ENCODE measurements at regions not wholly inside any gene's neighbourhood (a gene's known extent, or its start where the extent isn't known, plus 50 kb on each side); places are given as distances from the start of the nearest gene placed in this dataset.

GRCh38 chr9:31032206-31032605 is 1352.2 kb upstream of the ACO1 start:
- no peak for TF ChIP-seq POLR2A (IDR thresholded peaks at IDR 0.05)
- TF ChIP-seq, protein P1, sequence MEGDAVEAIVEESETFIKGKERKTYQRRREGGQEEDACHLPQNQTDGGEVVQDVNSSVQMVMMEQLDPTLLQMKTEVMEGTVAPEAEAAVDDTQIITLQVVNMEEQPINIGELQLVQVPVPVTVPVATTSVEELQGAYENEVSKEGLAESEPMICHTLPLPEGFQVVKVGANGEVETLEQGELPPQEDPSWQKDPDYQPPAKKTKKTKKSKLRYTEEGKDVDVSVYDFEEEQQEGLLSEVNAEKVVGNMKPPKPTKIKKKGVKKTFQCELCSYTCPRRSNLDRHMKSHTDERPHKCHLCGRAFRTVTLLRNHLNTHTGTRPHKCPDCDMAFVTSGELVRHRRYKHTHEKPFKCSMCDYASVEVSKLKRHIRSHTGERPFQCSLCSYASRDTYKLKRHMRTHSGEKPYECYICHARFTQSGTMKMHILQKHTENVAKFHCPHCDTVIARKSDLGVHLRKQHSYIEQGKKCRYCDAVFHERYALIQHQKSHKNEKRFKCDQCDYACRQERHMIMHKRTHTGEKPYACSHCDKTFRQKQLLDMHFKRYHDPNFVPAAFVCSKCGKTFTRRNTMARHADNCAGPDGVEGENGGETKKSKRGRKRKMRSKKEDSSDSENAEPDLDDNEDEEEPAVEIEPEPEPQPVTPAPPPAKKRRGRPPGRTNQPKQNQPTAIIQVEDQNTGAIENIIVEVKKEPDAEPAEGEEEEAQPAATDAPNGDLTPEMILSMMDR (IDR thresholded peaks at IDR 0.05) = no peak

Data from sigmoid colon (tissue), 3 donors.